HG03159 (cell line): ENCODE measurements at regions not wholly inside any gene's neighbourhood (a gene's known extent, or its start where the extent isn't known, plus 50 kb on each side); places are given as distances from the start of the nearest gene placed in this dataset.

Source experiments
- ATAC-seq: cut with Tn5 transposase; IDR thresholded peaks from one replicate; pipeline ENCODE4 v1.9.1; 2021; ENCODE audit warnings: mild to moderate bottlenecking, moderate library complexity; ENCODE audit not compliant: unreplicated experiment

- ATAC-seq: no peak
Measured at GRCh38 chr12:3972576-3972975, 99.4 kb upstream of the PARP11 start.

GRCh38 chr12:3968523-3968922 is 95.3 kb upstream of the PARP11 start:
- no peak for ATAC-seq

- ATAC-seq: no peak
Measured at GRCh38 chr12:3967556-3968160, 94.5 kb upstream of the PARP11 start.

DNA sequence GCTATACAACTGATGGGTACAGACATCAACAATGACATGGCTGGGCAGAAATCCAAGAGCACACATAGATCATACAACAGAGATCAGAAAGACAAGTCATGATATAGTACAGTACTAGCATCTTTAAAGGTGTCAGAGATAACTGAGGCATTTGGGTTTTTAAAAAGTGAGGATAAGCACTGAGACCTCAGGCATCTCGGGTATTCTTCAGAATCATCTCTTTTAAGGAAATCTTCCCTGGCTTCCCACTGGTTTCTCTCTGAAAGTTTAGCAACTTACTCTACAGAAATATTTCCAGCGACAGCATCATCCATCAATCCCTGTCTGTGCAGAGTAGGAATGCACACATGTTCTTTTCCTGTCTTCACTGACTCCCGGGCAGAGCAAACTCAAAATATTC is 93.2 kb upstream of the PARP11 start:
- no peak for ATAC-seq

GRCh38 chr12:3965046-3965445 is 91.8 kb upstream of the PARP11 start:
- no peak for ATAC-seq

- no peak for ATAC-seq
Measured at GRCh38 chr12:3964439-3964838, 91.2 kb upstream of the PARP11 start.

- ATAC-seq: no peak
Measured at GRCh38 chr12:3962631-3963483, 89.7 kb upstream of the PARP11 start.

DNA sequence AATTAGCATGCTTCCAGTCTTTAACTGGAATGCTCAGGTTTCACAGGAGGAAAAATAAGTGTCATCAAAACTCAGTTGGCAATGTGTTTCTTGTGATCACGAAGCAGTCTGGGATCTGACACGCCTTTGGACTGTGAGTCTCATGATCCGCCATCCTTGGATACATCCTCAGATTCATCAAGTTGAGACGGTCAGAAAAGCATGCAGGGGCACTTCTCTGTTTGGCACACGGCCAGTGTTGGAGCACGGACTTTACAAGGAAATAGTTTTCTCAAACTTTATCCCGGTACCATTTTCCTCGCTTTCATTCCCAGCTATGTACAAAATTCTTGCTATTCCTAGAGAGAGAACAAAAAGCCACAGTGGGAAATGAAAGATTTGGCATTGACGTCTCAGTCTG is 88.4 kb upstream of the PARP11 start:
- no peak for ATAC-seq

DNA sequence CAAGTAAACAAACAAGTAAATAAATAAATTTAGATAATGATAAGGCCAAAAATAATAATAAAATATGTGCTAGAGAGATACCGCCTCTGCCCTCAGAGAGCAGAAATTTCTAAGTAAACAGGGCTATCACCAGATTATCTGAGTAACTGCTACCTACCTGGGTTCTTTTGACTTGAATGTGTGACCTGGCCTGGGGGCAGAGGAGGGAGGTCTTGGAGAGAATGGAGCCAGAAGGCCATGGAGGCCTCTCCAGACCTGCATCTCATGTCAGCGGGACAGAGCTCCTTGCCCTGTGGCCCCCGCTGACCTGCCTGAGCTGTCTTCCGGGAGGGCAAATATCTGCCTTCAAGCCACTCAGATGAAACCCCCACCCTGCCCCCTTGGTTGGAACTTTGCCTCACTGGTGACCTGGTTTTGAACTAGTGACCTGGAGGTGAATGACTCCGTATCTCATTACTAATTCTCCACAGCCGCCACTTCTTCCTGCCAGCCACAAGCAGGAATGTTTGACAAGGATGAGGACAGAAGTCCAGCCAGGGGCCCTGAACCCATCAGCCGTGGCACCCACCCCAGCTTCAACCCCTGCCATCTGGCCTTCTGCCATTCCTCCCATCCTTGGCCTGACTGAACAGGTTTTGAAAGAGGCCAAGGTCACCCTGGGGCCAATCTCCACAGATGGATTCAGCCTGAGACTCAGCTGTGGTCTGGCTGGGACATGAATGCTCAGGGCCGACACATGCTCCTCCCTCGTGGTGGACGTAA is 86.8 kb upstream of the PARP11 start:
- no peak for ATAC-seq

GRCh38 chr12:3958534-3958933 is 85.3 kb upstream of the PARP11 start:
- no peak for ATAC-seq

DNA sequence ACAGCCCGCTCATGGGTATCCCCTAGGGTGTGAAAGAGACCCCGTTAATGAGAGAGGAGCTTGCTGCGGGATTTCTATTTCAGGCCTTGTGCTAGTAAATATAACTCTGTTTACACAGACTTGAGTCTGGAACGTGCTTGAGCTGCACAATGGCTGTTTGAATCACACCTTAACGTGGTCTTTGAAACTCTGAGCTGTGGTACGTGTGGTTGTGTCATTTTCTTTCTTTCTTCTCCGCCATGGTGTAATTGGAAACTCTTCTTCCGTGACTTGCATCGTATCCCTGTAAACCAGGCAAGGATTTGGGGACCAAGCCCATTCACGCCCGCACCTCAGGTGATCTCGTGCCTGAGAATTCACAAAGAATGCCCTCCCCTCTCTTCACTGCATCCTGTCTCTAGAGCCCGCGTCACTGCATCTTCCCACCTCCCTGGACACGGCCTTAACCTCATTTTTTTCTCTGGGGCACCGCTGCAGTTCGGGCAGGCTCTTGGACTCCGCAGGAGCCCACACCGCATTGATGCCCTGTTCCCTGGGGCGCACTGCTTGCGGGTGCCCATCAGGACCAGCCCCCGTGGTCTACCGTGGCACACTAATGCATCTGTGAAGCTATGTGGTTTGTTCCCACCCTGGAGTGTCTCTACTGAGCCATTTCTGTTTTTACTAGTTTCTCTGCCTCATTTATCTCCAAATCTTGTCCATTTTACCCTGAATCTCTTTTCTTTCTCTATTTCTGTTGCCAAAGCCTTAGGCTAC is 78.4 kb upstream of the PARP11 start:
- no peak for ATAC-seq

- no peak for ATAC-seq
Measured at GRCh38 chr12:3950714-3951320, 77.6 kb upstream of the PARP11 start.

- no peak for ATAC-seq
Measured at GRCh38 chr12:3947781-3948180, 74.6 kb upstream of the PARP11 start.

GRCh38 chr12:3945671-3946070 is 72.5 kb upstream of the PARP11 start:
- no peak for ATAC-seq

- no peak for ATAC-seq
Measured at GRCh38 chr12:3944620-3945019, 71.4 kb upstream of the PARP11 start.

DNA sequence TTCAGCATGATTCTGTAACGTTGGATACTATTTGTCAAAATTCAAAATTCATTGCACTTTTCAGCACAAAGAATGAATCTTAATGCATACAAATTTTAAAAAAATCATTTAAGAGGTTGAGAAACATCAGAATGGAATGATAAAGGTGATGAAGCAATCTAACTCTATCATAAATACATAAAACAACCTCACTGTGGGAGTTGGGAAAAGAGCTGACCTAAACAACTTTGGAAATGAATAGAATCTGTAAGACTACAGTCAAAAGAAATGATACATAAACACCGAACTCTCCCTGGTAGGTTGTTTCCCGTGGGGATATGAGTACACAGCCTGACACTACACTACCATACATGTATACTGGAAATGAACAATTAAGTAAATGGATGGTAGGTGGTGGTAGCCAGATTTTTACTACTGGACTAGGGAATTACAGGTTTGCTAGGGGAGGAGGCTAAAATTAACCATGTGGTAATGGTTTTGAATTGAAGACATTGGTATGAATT is 64.9 kb upstream of the PARP11 start:
- no peak for ATAC-seq

- ATAC-seq: no peak
Measured at GRCh38 chr12:3935078-3935477, 61.9 kb upstream of the PARP11 start.

DNA sequence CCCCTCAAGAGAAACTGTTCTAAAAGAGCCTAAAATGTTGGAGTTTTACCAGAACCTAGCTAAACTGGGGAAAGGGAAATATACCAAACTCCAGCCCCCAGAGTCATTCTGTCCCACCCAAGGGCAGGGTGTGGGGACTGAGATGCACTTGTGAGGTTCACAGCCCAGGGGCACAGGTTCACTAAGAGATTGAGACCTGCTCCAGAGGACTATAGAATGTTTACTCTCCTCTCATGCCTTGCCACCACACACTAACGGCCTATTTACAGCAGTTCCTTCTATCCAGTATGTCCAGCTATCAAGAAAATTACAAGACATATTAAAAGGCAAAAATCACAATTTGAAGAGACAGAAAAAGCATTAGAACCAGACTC is 60.6 kb upstream of the PARP11 start:
- no peak for ATAC-seq

GRCh38 chr12:3933074-3933818 is 60.0 kb upstream of the PARP11 start:
- ATAC-seq: no peak

DNA sequence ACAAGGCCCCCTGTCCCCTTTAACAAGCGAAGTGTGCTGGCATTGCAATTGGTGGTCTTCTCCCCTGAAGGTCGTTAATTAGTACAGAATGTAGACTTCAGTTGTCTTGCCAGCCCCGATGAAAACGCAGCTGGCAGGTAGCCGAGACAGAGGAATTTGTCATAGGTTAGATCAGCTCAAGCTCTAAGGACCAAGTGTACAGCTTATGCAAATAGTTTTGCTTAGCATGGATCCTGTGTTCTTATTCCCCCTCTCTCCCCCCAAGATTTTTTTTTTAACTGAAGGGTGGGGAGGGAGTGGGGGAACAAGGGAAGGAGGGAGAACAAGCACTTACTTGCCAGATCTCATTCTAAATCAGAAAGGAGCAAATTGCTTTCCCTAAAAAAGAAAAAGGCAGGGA is 58.6 kb upstream of the PARP11 start:
- ATAC-seq: no peak
